ENCODE measurements at regions not wholly inside any gene's neighbourhood (a gene's known extent, or its start where the extent isn't known, plus 50 kb on each side); places are given as distances from the start of the nearest gene placed in this dataset.

- H3K27ac ChIP-seq: peak overlapping the region; percentile 72 to 82 (median 76)
- H3K27me3 ChIP-seq: no peaks in the 10 kb centered on the region
- TF ChIP-seq, protein P1, sequence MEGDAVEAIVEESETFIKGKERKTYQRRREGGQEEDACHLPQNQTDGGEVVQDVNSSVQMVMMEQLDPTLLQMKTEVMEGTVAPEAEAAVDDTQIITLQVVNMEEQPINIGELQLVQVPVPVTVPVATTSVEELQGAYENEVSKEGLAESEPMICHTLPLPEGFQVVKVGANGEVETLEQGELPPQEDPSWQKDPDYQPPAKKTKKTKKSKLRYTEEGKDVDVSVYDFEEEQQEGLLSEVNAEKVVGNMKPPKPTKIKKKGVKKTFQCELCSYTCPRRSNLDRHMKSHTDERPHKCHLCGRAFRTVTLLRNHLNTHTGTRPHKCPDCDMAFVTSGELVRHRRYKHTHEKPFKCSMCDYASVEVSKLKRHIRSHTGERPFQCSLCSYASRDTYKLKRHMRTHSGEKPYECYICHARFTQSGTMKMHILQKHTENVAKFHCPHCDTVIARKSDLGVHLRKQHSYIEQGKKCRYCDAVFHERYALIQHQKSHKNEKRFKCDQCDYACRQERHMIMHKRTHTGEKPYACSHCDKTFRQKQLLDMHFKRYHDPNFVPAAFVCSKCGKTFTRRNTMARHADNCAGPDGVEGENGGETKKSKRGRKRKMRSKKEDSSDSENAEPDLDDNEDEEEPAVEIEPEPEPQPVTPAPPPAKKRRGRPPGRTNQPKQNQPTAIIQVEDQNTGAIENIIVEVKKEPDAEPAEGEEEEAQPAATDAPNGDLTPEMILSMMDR (IDR thresholded peaks at IDR 0.05): peak in 1 of 5 experiments; percentile 31
- TF ChIP-seq POLR2A (IDR thresholded peaks at IDR 0.05) (peak; percentile 8 to 59), EP300 (IDR thresholded peaks at IDR 0.05) (peak; percentile 67 to 77)
- DNase-seq (ENCODE audit: low spot score in 2 of 2): peak; percentile 51 to 55
- H3K9me3 ChIP-seq: no peaks in the 10 kb centered on the region
- no peaks in the 10 kb centered on the region for H3K36me3 ChIP-seq
- WGBS, 2 donors: 0 to 2% methylated on average over 21 to 52 of the region's 57 CpGs
- no peaks in the 10 kb centered on the region for H3K4me1 ChIP-seq
- peak overlapping the region; percentile 45 to 60 (median 58) for H3K4me3 ChIP-seq
These were observed 53.7 kb upstream of the KDM4C start for GRCh38 chr9:6703898-6704639.

- no peak overlapping the region for H3K27ac ChIP-seq
- no peak for DNase-seq (ENCODE audit: low spot score in 2 of 2)
- H3K27me3 ChIP-seq: no peaks in the 10 kb centered on the region
- no peak for TF ChIP-seq EP300 (IDR thresholded peaks at IDR 0.05)
- TF ChIP-seq POLR2A (IDR thresholded peaks at IDR 0.05): no peak
- TF ChIP-seq, protein P1 (IDR thresholded peaks at IDR 0.05): no peak
- 98% methylated on average over 7 of the region's 7 CpGs for WGBS, 2 donors
- no peaks in the 10 kb centered on the region for H3K4me1 ChIP-seq
- no peaks in the 10 kb centered on the region for H3K36me3 ChIP-seq
- H3K4me3 ChIP-seq: no peak overlapping the region
- no peaks in the 10 kb centered on the region for H3K9me3 ChIP-seq
These were observed 55.1 kb upstream of the KDM4C start for GRCh38 chr9:6702707-6703106.

DNA sequence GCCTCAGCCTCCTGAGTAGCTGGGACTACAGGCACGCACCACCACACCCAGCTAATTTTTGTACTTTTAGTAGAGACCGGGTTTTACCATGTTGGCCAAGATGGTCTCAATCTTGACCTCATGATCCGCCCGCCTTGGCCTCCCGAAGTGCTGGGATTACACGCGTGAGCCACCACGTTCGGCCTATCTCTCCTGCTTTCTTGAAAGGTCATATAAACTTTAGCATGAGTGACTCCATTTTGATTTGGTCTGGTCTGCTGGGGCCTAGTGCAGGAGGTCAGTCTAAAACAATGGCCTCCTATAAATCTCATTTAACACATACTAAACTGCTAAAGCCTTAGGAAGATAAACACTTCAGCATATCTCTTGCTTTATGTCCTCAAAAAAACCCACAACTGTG, 50.6 kb upstream of the GLDC start:
- DNase-seq (ENCODE audit: low spot score in 2 of 2): no peak

GRCh38 chr9:6695121-6695814, 49.7 kb upstream of the GLDC start:
- DNase-seq (ENCODE audit: low spot score in 2 of 2): no peak
- no peak overlapping the region for H3K4me3 ChIP-seq
- TF ChIP-seq POLR2A (IDR thresholded peaks at IDR 0.05) (no peak), EP300 (IDR thresholded peaks at IDR 0.05) (no peak)
- TF ChIP-seq, protein P1 (IDR thresholded peaks at IDR 0.05): no peak
- H3K27ac ChIP-seq: no peak overlapping the region
- H3K27me3 ChIP-seq: no peaks in the 10 kb centered on the region
- H3K36me3 ChIP-seq: no peaks in the 10 kb centered on the region
- no peaks in the 10 kb centered on the region for H3K9me3 ChIP-seq
- 92 to 94% methylated on average over 7 of the region's 7 CpGs for WGBS, 2 donors
- no peaks in the 10 kb centered on the region for H3K4me1 ChIP-seq

More for the DNA sequence above, 50.6 kb upstream of the GLDC start:
- Histone ChIP-seq H3K9me3 (no peaks in the 10 kb centered on the region), H3K27ac (no peak overlapping the region), H3K27me3 (no peaks in the 10 kb centered on the region), H3K4me3 (no peak overlapping the region), H3K4me1 (no peaks in the 10 kb centered on the region), H3K36me3 (no peaks in the 10 kb centered on the region)
- 86 to 88% methylated on average over 9 of the region's 9 CpGs for WGBS, 2 donors
- no peak for TF ChIP-seq EP300 (IDR thresholded peaks at IDR 0.05)
- TF ChIP-seq, protein P1 (IDR thresholded peaks at IDR 0.05): no peak
- TF ChIP-seq POLR2A (IDR thresholded peaks at IDR 0.05): no peak
